ENCODE measurements at regions not wholly inside any gene's neighbourhood (a gene's known extent, or its start where the extent isn't known, plus 50 kb on each side); places are given as distances from the start of the nearest gene placed in this dataset.

- DNase-seq = no peak
Observed at GRCh38 chr15:96002890-96003859, 327.3 kb upstream of the NR2F2 start.

- DNase-seq = no peak
Observed at GRCh38 chr15:96005906-96006305, 324.6 kb upstream of the NR2F2 start.

GRCh38 chr15:96011136-96011535 is 319.4 kb upstream of the NR2F2 start:
- DNase-seq = no peak

GRCh38 chr15:96014939-96015338 is 315.6 kb upstream of the NR2F2 start:
- no peak for DNase-seq

- no peak for DNase-seq
Observed at GRCh38 chr15:96019114-96019513, 311.4 kb upstream of the NR2F2 start.

GRCh38 chr15:96020133-96020532 is 310.4 kb upstream of the NR2F2 start:
- DNase-seq = no peak

GRCh38 chr15:96020797-96021196 is 309.7 kb upstream of the NR2F2 start:
- no peak for DNase-seq

GRCh38 chr15:96023081-96023480 is 307.4 kb upstream of the NR2F2 start:
- DNase-seq = no peak

- no peak for DNase-seq
Observed at GRCh38 chr15:96027501-96027900, 303.0 kb upstream of the NR2F2 start.

- DNase-seq = no peak
Observed at GRCh38 chr15:96028620-96029019, 301.9 kb upstream of the NR2F2 start.

- DNase-seq = no peak
Observed at GRCh38 chr15:96029172-96029571, 301.3 kb upstream of the NR2F2 start.

- DNase-seq = no peak
Observed at GRCh38 chr15:96031426-96032110, 298.9 kb upstream of the NR2F2 start.

- no peak for DNase-seq
Observed at GRCh38 chr15:96035091-96035490, 295.4 kb upstream of the NR2F2 start.

- no peak for DNase-seq
Observed at GRCh38 chr15:96035635-96036034, 294.9 kb upstream of the NR2F2 start.

GRCh38 chr15:96037584-96037983 is 292.9 kb upstream of the NR2F2 start:
- no peak for DNase-seq

- no peak for DNase-seq
Observed at GRCh38 chr15:96038131-96038530, 292.4 kb upstream of the NR2F2 start.

GRCh38 chr15:96038650-96039049 is 291.9 kb upstream of the NR2F2 start:
- no peak for DNase-seq

GRCh38 chr15:96041982-96042733 is 288.3 kb upstream of the NR2F2 start:
- no peak for DNase-seq

GRCh38 chr15:96042734-96043224 is 287.7 kb upstream of the NR2F2 start:
- no peak for DNase-seq

GRCh38 chr15:96043591-96044171 is 286.8 kb upstream of the NR2F2 start:
- DNase-seq = no peak

- no peak for DNase-seq
Observed at GRCh38 chr15:96046620-96047240, 283.8 kb upstream of the NR2F2 start.

- no peak for DNase-seq
Observed at GRCh38 chr15:96047255-96047931, 283.1 kb upstream of the NR2F2 start.
